ENCODE measurements at regions not wholly inside any gene's neighbourhood (a gene's known extent, or its start where the extent isn't known, plus 50 kb on each side); places are given as distances from the start of the nearest gene placed in this dataset.

DNA sequence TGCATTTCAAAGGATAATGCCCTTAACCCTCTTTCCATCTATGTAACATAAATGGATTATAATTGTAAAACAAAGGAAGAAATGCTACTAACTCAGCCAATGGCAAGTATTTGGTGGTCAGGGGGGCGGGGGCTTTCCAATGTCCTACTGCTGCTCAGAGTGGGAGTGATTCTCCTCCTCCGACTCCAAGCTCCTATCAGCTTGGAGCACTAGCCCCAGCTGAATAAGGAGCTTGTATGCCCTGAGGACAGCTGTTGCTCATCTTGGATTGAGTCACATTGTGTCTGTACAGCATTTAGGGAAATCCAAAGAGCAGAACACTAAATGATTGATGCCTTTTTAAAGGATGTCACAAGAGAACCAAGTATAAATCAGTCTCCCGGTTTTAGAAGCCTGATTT lies 105.6 kb upstream of the ZNF521 start:
- TF ChIP-seq CTCF (IDR thresholded peaks at IDR 0.05) (no peak), POLR2AphosphoS5 (IDR thresholded peaks at IDR 0.05) (no peak)
